ENCODE measurements at regions not wholly inside any gene's neighbourhood (a gene's known extent, or its start where the extent isn't known, plus 50 kb on each side); places are given as distances from the start of the nearest gene placed in this dataset.

GRCh38 chr9:95783426-95783975, 92.0 kb upstream of the ERCC6L2 start:
- intact Hi-C loops (cut with micrococcal nuclease; ENCODE audit: unreplicated experiment), result no loop called here
- FAIRE-seq, result no peak
- Histone ChIP-seq H3K79me2 (ENCODE audit: control insufficient read depth, insufficient read depth, low read length) (no peaks in the 10 kb centered on the region), H3K9me3 (replicated peaks; ENCODE audit: control insufficient read depth, insufficient read depth, low read length) (no peaks in the 10 kb centered on the region), H3K36me3 (ENCODE audit: control insufficient read depth in 2 of 2, insufficient read depth in 2 of 2, low read length in 1 of 2) (no peaks in the 10 kb centered on the region), H3K27ac (ENCODE audit: control insufficient read depth, insufficient read depth) (no peak overlapping the region), H4K20me1 (ENCODE audit: control insufficient read depth, insufficient read depth) (no peaks in the 10 kb centered on the region), H3K4me3 (no peak overlapping the region), H3K4me1 (ENCODE audit: control insufficient read depth, insufficient read depth, low read length) (no peaks in the 10 kb centered on the region), H3K9ac (ENCODE audit: control insufficient read depth, insufficient read depth, low read length) (no peak overlapping the region), H3K27me3 (replicated peaks in 1 of 2; ENCODE audit: control insufficient read depth in 2 of 2, insufficient read depth in 2 of 2, low read length in 1 of 2) (peaks cover 0 to 2% of the 10 kb centered on the region in 2 experiments; a peak in 2 of 4 replicates), H2AFZ (ENCODE audit: control insufficient read depth, low read depth, low read length) (no peak overlapping the region), H3K4me2 (ENCODE audit: control insufficient read depth, insufficient read depth) (no peak overlapping the region)
- ChIA-PET RAD21 (ENCODE audit: unreplicated experiment) (no interaction called here), SMC1A (ENCODE audit: uncharacterized antibody, unreplicated experiment) (no interaction called here), CTCF (no interaction called here), POLR2A (no interaction called here)
- 73% methylated on average over 17 of the region's 17 CpGs for WGBS (ENCODE audit: insufficient coverage, insufficient replicate concordance, low lambda C conversion rate, missing lambda C conversion rate)
- in situ Hi-C loops (cut with MboI), result no loop called here
- no TSS peak for BruUV-seq (replicated peaks)
- no peak for ATAC-seq
- no peak for DNase-seq (ENCODE audit: low read depth, low spot score)
- TF ChIP-seq LARP7 (IDR thresholded peaks at IDR 0.05) (no peak), PBX3 (IDR thresholded peaks at IDR 0.05; ENCODE audit: insufficient replicate concordance, low read depth, low read length) (no peak), RELA (IDR thresholded peaks at IDR 0.05; ENCODE audit: borderline replicate concordance, partially characterized antibody) (no peak), SREBF1 (IDR thresholded peaks at IDR 0.05; ENCODE audit: low read length) (no peak), PAX8 (IDR thresholded peaks at IDR 0.05) (no peak), MLLT1 (IDR thresholded peaks at IDR 0.05) (no peak), MYC (IDR thresholded peaks at IDR 0.05; ENCODE audit: insufficient read depth, insufficient read length, insufficient replicate concordance, low read length, severe bottlenecking) (no peak)
